Upper lobe of right lung (tissue), 1 donor: ENCODE measurements at regions not wholly inside any gene's neighbourhood (a gene's known extent, or its start where the extent isn't known, plus 50 kb on each side); places are given as distances from the start of the nearest gene placed in this dataset.

Experiments used
- ATAC-seq: fragments of 200-7000 bp; cut with Tn5 transposase; one replicate; pipeline ENCODE4 v1.9.1; 2020; ENCODE audit warnings: mild to moderate bottlenecking, moderate library complexity
- DNase-seq: peaks from one replicate; pipeline ENCODE4 v3.0.0-alpha.2; 2020
- H3K27ac ChIP-seq: fragments of 200-600 bp; one replicate; pipeline ENCODE4 v1.8.0; 2022
- H3K27me3 ChIP-seq: fragments of 200-600 bp; one replicate; pipeline ENCODE4 v1.8.0; 2022; ENCODE audit warnings: mild to moderate bottlenecking
- H3K36me3 ChIP-seq: fragments of 200-600 bp; one replicate; pipeline ENCODE4 v1.8.0; 2022
- H3K4me1 ChIP-seq: fragments of 200-600 bp; one replicate; pipeline ENCODE4 v1.8.0; 2022
- H3K4me3 ChIP-seq: fragments of 200-600 bp; one replicate; pipeline ENCODE4 v1.8.0; 2022; ENCODE audit warnings: mild to moderate bottlenecking
- H3K9me3 ChIP-seq: fragments of 200-600 bp; one replicate; pipeline ENCODE4 v1.8.0; 2022
- intact Hi-C: fragments of 100-400 bp; cut with DNase I; formaldehyde crosslinking; loops from one replicate; pipeline ENCODE4 v1.11.0; 2022
- TF ChIP-seq, protein P1 (sequence below): fragments of 200-600 bp; IDR thresholded peaks from one replicate; pipeline ENCODE4 v1.8.0; 2022; ENCODE audit warnings: antibody characterized with exemption
- donor health status: DM: no; HTN: yes; CAD: no; lungs with severe emphysema.

DNA sequence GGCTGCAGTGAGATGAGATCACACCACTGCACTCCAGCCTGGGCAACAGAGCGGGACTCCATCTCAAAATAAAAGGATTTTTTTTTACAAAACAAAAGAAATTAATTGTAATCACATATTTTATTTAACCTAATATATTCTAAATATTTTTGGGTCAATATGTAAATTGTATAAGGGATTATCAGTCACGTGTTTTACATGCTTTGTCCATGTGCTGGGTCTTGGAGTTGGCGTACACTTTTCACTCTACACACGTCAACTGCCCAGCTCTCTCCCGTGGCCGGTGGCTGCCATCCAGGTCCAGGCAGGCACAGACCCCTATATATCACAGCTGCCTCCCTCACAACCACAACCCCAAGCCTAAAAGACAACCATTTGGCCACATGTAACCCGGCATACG, 68.1 kb downstream of the RBFOX3 start:
- no peak overlapping the region for H3K4me3 ChIP-seq
- ATAC-seq = no peak
- intact Hi-C loops = no loop called here
- TF ChIP-seq, protein P1, sequence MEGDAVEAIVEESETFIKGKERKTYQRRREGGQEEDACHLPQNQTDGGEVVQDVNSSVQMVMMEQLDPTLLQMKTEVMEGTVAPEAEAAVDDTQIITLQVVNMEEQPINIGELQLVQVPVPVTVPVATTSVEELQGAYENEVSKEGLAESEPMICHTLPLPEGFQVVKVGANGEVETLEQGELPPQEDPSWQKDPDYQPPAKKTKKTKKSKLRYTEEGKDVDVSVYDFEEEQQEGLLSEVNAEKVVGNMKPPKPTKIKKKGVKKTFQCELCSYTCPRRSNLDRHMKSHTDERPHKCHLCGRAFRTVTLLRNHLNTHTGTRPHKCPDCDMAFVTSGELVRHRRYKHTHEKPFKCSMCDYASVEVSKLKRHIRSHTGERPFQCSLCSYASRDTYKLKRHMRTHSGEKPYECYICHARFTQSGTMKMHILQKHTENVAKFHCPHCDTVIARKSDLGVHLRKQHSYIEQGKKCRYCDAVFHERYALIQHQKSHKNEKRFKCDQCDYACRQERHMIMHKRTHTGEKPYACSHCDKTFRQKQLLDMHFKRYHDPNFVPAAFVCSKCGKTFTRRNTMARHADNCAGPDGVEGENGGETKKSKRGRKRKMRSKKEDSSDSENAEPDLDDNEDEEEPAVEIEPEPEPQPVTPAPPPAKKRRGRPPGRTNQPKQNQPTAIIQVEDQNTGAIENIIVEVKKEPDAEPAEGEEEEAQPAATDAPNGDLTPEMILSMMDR = no peak
- no peak for DNase-seq
- no peak overlapping the region for H3K27ac ChIP-seq
- H3K36me3 ChIP-seq = no peaks in the 10 kb centered on the region
- no peaks in the 10 kb centered on the region for H3K9me3 ChIP-seq
- peaks cover 17% of the 10 kb centered on the region for H3K27me3 ChIP-seq
- no peaks in the 10 kb centered on the region for H3K4me1 ChIP-seq

DNA sequence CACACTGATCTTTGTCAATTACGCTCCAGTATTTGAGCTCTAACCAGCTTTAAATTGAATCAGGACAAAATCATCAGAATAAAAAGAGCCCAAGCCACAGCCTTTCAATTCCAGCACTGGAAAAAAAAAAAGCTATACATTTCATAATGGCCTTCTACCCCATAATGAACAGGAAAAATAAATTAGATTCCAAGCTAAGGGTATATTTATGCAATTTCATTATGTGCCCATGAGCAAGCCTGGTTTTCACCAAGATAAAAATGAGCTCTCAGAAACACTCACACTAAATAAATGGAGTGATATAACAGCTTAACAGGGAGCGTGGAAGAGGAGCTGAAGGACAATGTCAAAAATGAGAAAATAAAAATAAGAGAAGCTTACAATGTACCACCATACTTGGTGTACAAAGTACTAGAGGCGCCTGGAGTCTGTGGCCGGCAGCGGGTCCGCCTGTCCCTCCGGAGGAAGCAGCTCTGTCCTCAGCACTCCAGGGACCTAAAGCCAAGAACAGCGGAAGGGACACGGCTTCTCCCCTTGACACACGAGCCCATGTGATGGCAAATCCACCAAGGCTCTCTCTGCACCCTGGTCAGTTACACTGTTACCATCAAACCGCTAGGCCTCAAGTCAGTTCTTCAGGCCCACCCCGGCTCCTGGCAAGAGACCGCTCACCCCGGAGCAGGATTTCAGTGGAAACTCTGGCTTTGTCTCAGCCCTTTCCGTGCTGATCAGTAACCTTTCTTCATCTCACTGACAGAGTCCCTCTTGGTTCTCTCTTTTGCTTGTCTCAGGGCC, 69.6 kb downstream of the RBFOX3 start:
- H3K36me3 ChIP-seq = no peaks in the 10 kb centered on the region
- H3K9me3 ChIP-seq = no peaks in the 10 kb centered on the region
- ATAC-seq = no peak
- TF ChIP-seq, protein P1 = no peak
- DNase-seq = no peak
- no peaks in the 10 kb centered on the region for H3K4me1 ChIP-seq
- no peak overlapping the region for H3K27ac ChIP-seq
- intact Hi-C loops = no loop called here
- H3K4me3 ChIP-seq = no peak overlapping the region
- peaks cover 17% of the 10 kb centered on the region for H3K27me3 ChIP-seq

DNA sequence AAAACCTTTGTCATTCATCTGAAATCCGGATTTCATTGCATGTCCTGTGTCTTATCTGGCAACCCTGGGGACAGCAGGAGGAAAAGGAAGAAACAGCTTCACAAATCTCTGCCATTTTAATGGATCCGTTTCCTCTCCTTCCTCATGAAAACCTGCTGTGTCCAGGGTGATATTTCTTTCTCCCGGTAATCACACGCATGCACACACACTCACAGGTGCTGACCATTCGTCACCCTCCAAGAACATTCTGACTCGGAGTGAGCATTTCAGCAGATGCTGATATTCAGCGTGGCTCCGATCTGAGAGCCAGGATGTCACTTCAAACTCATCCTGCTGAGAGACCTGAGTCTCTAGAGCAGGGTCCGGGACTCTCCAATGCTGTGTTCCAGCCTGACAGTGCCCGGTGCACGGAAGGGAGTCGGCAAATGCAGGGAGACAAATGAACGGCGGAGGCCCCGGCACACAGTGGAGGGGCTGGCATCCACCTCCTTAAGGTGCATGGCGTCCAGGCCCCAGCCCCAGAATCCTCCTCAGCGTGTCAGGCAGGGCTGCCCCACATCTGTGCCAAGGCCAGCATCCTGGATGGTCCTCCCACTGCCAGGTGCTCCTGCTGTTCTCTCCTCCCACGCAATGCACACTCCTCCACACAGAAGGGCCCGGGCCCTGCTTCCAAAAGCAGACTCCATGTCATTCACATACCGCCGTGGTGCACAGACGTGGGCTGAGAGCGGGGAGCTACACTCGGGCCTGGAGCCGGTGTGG, 70.7 kb downstream of the RBFOX3 start:
- H3K4me1 ChIP-seq = no peaks in the 10 kb centered on the region
- ATAC-seq (no peak), DNase-seq (no peak)
- H3K27me3 ChIP-seq = peaks cover 17% of the 10 kb centered on the region
- H3K36me3 ChIP-seq = no peaks in the 10 kb centered on the region
- intact Hi-C loops = no loop called here
- no peak overlapping the region for H3K4me3 ChIP-seq
- no peaks in the 10 kb centered on the region for H3K9me3 ChIP-seq
- TF ChIP-seq, protein P1 = no peak
- no peak overlapping the region for H3K27ac ChIP-seq

DNA sequence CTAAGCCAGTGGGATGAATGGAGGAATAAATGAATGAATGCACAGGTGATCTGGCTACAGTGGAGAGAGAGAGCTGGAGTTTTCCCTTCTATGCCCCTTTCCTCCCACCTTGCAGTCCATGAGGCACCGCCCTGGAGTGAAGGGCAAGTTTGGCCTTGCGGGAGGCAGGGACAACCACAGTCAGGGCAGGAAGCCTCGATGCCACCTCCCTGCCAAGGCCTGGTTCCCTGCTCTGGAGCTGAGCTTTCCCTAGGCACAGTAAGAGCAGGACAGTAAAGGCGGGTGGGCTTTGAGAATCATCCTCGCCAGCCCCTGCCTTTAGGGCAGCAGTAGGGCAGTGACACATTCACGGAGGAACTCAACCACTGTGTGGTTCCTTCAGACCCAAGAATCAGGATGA, 72.6 kb downstream of the RBFOX3 start:
- Histone ChIP-seq H3K27me3 (peaks cover 13% of the 10 kb centered on the region), H3K36me3 (no peaks in the 10 kb centered on the region), H3K4me1 (no peaks in the 10 kb centered on the region), H3K27ac (no peak overlapping the region), H3K9me3 (no peaks in the 10 kb centered on the region), H3K4me3 (no peak overlapping the region)
- no peak for ATAC-seq
- intact Hi-C loops = no loop called here
- TF ChIP-seq, protein P1 = no peak
- no peak for DNase-seq

DNA sequence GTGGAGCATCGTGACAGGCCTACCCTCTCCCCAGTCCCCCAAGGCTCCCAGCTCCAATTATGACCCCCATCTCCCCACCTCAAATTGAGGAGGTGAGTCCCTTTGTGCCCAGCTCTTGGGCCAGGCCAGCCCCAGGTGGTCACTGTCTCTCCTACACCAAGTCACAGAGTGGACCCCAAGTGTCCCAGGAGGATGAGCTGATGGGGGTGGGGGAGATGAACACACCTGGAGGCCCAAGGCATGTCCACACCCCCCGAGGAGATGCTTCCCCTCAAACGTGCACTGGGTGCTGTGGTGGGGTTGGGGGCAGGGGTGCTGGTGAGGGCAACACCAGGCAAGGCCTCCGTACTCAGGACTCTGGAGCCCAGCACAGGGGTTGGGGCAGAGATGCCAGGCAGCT, 73.2 kb downstream of the RBFOX3 start:
- Histone ChIP-seq H3K4me3 (no peak overlapping the region), H3K36me3 (no peaks in the 10 kb centered on the region), H3K27me3 (peaks cover 10% of the 10 kb centered on the region), H3K27ac (no peak overlapping the region), H3K9me3 (no peaks in the 10 kb centered on the region), H3K4me1 (no peaks in the 10 kb centered on the region)
- TF ChIP-seq, protein P1 = no peak
- no peak for ATAC-seq
- intact Hi-C loops = no loop called here
- DNase-seq = no peak
